GM12878 (cell line): ENCODE measurements at regions not wholly inside any gene's neighbourhood (a gene's known extent, or its start where the extent isn't known, plus 50 kb on each side); places are given as distances from the start of the nearest gene placed in this dataset.

ENCODE experiments used
- ATAC-seq: fragments of 200-7000 bp; cut with Tn5 transposase; 3 replicates; pipeline ENCODE4 v1.9.1; 2020; ENCODE audit warnings: mild to moderate bottlenecking, moderate library complexity
- BruUV-seq: library from RNA; stranded (reverse); fragments of 400-500 nt; replicated peaks from 2 replicates; lab custom pipeline; 2021; lab: Mats Ljungman, UMichigan
- CTCF ChIA-PET: fragments of 300-600 bp; sonication (Branson Sonifier 250); formaldehyde crosslinking; extraction: SDS; loops from one replicate; lab custom pipeline; 2021; ENCODE audit warnings: inconsistent platforms; lab: Yijun Ruan, JAX
- POLR2A ChIA-PET: fragments of 350-600 bp; formaldehyde crosslinking; extraction: SDS; loops from one replicate; lab custom pipeline; 2021; ENCODE audit warnings: inconsistent platforms; lab: Charles Lee
- RAD21 ChIA-PET: fragments of 300-600 bp; sonication (Branson Sonifier 250); formaldehyde crosslinking; loops from one replicate; lab custom pipeline; 2023; ENCODE audit warnings: antibody characterized with exemption; ENCODE audit not compliant: unreplicated experiment; lab: Charles Lee
- SMC1A ChIA-PET: fragments of 300-600 bp; sonication (Branson Sonifier 250); formaldehyde crosslinking; loops from one replicate; lab custom pipeline; 2023; ENCODE audit not compliant: unreplicated experiment, uncharacterized antibody; lab: Charles Lee
- DNase-seq: peaks from one replicate; pipeline ENCODE4 v3.0.0-alpha.2; 2011; ENCODE audit warnings: low read depth, low spot score
- FAIRE-seq: peaks from 3 replicates; lab custom pipeline; 2011; peaks lifted over from hg19 to GRCh38; lab: Jason Lieb, UNC
- H2AFZ ChIP-seq: 2 replicates; pipeline ENCODE4 v1.6.0; 2011; ENCODE audit warnings: low read depth, low read length, control low read depth; ENCODE audit not compliant: control insufficient read depth
- H3K27ac ChIP-seq: 2 replicates; pipeline ENCODE4 v1.5.1; 2011; ENCODE audit warnings: control low read depth; ENCODE audit not compliant: control insufficient read depth, insufficient read depth
- H3K27me3 ChIP-seq, 2 experiments: replicated peaks in 1 of 2; 2 replicates each; pipeline versions ENCODE4 v1.6.0 to v1.6.1; 2011; ENCODE audit warnings: low read length in 1 of 2; ENCODE audit not compliant: control insufficient read depth in 2 of 2, insufficient read depth in 2 of 2
- H3K36me3 ChIP-seq, 2 experiments: 2 replicates each; pipeline ENCODE4 v1.5.1; 2011; ENCODE audit warnings: low read length in 1 of 2; ENCODE audit not compliant: control insufficient read depth in 2 of 2, insufficient read depth in 2 of 2
- H3K4me1 ChIP-seq: 2 replicates; pipeline ENCODE4 v1.6.1; 2011; ENCODE audit warnings: mild to moderate bottlenecking, low read length, moderate library complexity, mixed read lengths; ENCODE audit not compliant: control insufficient read depth, insufficient read depth
- H3K4me2 ChIP-seq: 2 replicates; pipeline ENCODE4 v1.6.0; 2011; ENCODE audit warnings: control low read depth; ENCODE audit not compliant: control insufficient read depth, insufficient read depth
- H3K4me3 ChIP-seq: fragments of 200-600 bp; sonication (generic); 2 replicates; pipeline ENCODE4 v1.5.1; 2016
- H3K79me2 ChIP-seq: 2 replicates; pipeline ENCODE4 v1.6.0; 2011; ENCODE audit warnings: low read length; ENCODE audit not compliant: control insufficient read depth, insufficient read depth
- H3K9ac ChIP-seq: 2 replicates; pipeline ENCODE4 v1.8.0; 2011; ENCODE audit warnings: low read length, control low read depth, mixed read lengths; ENCODE audit not compliant: control insufficient read depth, insufficient read depth
- H3K9me3 ChIP-seq: replicated peaks from 3 replicates; pipeline ENCODE4 v1.5.1; 2011; ENCODE audit warnings: mild to moderate bottlenecking, low read length; ENCODE audit not compliant: control insufficient read depth, insufficient read depth
- H4K20me1 ChIP-seq: 2 replicates; pipeline ENCODE4 v1.6.0; 2011; ENCODE audit not compliant: control insufficient read depth, insufficient read depth
- BCL11A ChIP-seq: IDR thresholded peaks from 2 replicates; pipeline ENCODE4 v1.6.1; 2011; ENCODE audit warnings: low read depth, low read length
- CREM ChIP-seq: IDR thresholded peaks from 2 replicates; pipeline ENCODE4 v1.6.1; 2014; ENCODE audit warnings: antibody characterized with exemption, low read depth
- IKZF2 ChIP-seq, 2 experiments: fragments of 450-650 bp; IDR thresholded peaks; 2 replicates each; pipeline ENCODE4 v1.6.1; 2017; ENCODE audit warnings: mild to moderate bottlenecking in 2 of 2, moderate library complexity in 2 of 2
- RELB ChIP-seq: fragments of 450-650 bp; IDR thresholded peaks from 2 replicates; pipeline ENCODE4 v1.6.1; 2017; ENCODE audit warnings: low read depth, mild to moderate bottlenecking, moderate library complexity
- RUNX3 ChIP-seq: IDR thresholded peaks from 2 replicates; pipeline ENCODE4 v1.6.1; 2012; ENCODE audit warnings: low read length, inconsistent platforms
- SKIL ChIP-seq: fragments of 450-650 bp; IDR thresholded peaks from 2 replicates; pipeline ENCODE4 v1.6.1; 2017; ENCODE audit warnings: mild to moderate bottlenecking, low read depth, inconsistent platforms; ENCODE audit not compliant: poor library complexity, severe bottlenecking
- SMAD1 ChIP-seq: fragments of 450-650 bp; IDR thresholded peaks from 2 replicates; pipeline ENCODE4 v1.6.1; 2018; ENCODE audit warnings: mild to moderate bottlenecking, low read depth; ENCODE audit not compliant: partially characterized antibody
- TCF12 ChIP-seq: IDR thresholded peaks from 2 replicates; pipeline ENCODE4 v1.6.1; 2011; ENCODE audit warnings: low read depth, mild to moderate bottlenecking, low read length
- WGBS: methylation state at CpG from one replicate; pipeline ENCODE4 v1.1.6; 2016; ENCODE audit warnings: low lambda C conversion rate; ENCODE audit not compliant: insufficient replicate concordance, insufficient coverage; ENCODE audit errors: missing lambda C conversion rate; 5-methylcytosine and 5-hydroxymethylcytosine counted together
- in situ Hi-C: fragments of 300-500 bp; cut with MboI; formaldehyde crosslinking; loops from 9 replicates; pipeline ENCODE4 v1.14.3; 2018; ENCODE audit warnings: mixed read lengths
- intact Hi-C: fragments of 100-400 bp; cut with micrococcal nuclease; formaldehyde crosslinking; loops from one replicate; pipeline ENCODE4 v1.14.2; 2022; ENCODE audit not compliant: unreplicated experiment
- TF ChIP-seq, protein P1 (sequence below): IDR thresholded peaks from 2 replicates; pipeline ENCODE4 v1.6.1; 2012; ENCODE audit warnings: improper control_type of control experiment, low read depth, low read length; ENCODE audit not compliant: insufficient replicate concordance

- ChIA-PET POLR2A (no interaction called here), SMC1A (no interaction called here), CTCF (no interaction called here), RAD21 (no interaction called here)
- Histone ChIP-seq H3K27me3 (no peaks in the 10 kb centered on the region), H3K4me2 (no peak overlapping the region), H4K20me1 (no peaks in the 10 kb centered on the region), H3K36me3 (no peaks in the 10 kb centered on the region), H3K9me3 (no peaks in the 10 kb centered on the region), H2AFZ (no peak overlapping the region), H3K27ac (no peak overlapping the region), H3K79me2 (no peaks in the 10 kb centered on the region), H3K9ac (no peak overlapping the region), H3K4me3 (no peak overlapping the region), H3K4me1 (no peaks in the 10 kb centered on the region)
- BruUV-seq: no TSS peak
- DNase-seq: no peak
- intact Hi-C loops: no loop called here
- FAIRE-seq: no peak
- no peak for ATAC-seq
- TF ChIP-seq SKIL (no peak), RELB (no peak), BCL11A (no peak), TCF12 (no peak), RUNX3 (no peak), IKZF2 (IDR thresholded peaks at IDR 0.05) (no peak), CREM (no peak), SMAD1 (no peak)
- TF ChIP-seq, protein P1, sequence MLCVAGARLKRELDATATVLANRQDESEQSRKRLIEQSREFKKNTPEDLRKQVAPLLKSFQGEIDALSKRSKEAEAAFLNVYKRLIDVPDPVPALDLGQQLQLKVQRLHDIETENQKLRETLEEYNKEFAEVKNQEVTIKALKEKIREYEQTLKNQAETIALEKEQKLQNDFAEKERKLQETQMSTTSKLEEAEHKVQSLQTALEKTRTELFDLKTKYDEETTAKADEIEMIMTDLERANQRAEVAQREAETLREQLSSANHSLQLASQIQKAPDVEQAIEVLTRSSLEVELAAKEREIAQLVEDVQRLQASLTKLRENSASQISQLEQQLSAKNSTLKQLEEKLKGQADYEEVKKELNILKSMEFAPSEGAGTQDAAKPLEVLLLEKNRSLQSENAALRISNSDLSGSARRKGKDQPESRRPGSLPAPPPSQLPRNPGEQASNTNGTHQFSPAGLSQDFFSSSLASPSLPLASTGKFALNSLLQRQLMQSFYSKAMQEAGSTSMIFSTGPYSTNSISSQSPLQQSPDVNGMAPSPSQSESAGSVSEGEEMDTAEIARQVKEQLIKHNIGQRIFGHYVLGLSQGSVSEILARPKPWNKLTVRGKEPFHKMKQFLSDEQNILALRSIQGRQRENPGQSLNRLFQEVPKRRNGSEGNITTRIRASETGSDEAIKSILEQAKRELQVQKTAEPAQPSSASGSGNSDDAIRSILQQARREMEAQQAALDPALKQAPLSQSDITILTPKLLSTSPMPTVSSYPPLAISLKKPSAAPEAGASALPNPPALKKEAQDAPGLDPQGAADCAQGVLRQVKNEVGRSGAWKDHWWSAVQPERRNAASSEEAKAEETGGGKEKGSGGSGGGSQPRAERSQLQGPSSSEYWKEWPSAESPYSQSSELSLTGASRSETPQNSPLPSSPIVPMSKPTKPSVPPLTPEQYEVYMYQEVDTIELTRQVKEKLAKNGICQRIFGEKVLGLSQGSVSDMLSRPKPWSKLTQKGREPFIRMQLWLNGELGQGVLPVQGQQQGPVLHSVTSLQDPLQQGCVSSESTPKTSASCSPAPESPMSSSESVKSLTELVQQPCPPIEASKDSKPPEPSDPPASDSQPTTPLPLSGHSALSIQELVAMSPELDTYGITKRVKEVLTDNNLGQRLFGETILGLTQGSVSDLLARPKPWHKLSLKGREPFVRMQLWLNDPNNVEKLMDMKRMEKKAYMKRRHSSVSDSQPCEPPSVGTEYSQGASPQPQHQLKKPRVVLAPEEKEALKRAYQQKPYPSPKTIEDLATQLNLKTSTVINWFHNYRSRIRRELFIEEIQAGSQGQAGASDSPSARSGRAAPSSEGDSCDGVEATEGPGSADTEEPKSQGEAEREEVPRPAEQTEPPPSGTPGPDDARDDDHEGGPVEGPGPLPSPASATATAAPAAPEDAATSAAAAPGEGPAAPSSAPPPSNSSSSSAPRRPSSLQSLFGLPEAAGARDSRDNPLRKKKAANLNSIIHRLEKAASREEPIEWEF: no peak
- WGBS: 28% methylated on average over 8 of the region's 8 CpGs
- in situ Hi-C loops: no loop called here
These were observed 127.2 kb downstream of the PAX1 start for GRCh38 chr20:21832442-21833385.
